H4 (cell line): ENCODE measurements at regions not wholly inside any gene's neighbourhood (a gene's known extent, or its start where the extent isn't known, plus 50 kb on each side); places are given as distances from the start of the nearest gene placed in this dataset.
A peak's percentile ranks its signal among the peaks of the same experiment; 100 is the strongest.

ENCODE experiments used
- DNase-seq: peaks from one replicate; pipeline ENCODE4 v3.0.0-alpha.2; 2015; ENCODE audit warnings: low spot score

DNA sequence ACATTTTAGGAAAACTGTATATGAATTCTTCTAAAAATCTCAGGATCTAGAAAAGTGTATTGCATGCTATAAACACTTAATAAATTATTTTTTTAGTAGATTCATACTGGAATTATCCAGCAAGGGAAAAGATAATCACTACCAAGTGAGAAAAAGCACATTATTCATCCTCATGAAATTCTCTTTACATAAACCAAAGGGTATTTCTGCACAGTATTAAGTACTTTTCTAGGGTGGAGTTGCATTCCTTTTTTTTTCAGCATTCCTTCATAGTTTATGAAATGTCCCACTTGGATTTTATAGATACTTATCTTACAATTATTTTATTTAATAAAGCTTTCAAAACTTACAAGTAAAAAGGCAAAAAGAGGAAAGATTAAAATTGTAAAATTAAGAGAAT, 403.3 kb downstream of the HGF start:
- DNase-seq: no peak

DNA sequence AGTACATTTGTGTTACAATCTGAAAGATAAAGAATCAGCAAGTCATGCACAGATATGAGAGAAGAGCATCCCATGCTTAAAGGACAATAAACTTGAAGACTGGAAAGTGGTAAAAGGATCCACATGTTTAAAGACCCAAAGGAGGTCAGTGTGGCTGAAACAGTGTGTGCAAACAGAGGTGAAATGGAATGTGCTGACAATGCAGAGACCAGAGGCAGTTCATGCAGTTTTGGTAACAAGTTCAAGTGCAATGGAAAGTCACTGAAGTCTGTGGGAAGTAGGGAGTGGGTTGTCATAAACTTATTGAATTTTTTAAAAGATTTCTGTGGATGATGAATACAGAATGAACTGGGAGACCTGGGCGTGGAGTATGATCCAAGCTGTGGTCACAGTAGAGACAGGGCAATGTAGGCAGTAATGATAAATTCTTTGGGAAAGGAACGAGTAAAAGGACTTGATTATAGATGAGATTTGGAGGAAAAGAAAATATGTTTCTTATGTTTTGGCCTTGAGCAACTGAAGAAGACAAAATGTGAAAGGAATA, 408.0 kb downstream of the HGF start:
- DNase-seq: no peak

DNA sequence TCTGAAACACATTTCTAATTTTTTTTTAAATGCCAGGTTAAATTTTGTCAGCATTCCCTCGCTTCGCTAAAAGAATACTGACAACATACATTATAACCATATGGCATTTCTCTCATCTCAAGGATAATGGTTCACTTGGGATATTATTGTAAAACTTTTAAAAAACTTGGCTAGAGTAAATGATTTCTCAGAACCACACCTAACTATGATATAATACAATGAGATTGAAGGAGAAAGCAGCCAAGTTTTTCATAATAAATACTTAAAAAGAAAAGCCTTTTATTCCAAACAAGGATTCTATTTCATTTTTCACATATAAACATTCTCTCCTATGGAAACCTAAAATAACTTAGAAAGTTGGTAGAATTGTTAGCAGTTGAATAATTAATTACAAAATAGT, 413.9 kb downstream of the HGF start:
- DNase-seq: no peak

DNA sequence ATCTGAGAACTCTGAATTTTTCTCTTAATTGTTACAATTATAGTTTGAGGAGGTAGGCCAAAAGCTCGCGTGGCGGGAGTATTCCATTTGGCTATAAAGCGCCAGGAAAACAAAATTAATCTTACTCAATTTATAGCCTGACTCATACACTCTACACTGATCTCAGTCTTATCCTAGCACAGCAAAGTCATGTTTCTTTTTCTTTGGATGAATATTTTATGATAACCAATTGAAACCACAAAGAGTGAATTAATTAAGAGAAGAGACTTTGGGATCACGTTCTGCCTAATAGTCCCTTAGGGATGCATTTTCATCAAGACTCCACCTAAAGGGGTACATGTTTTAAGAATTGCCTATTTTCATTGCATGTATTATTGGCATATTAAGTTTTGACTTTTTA, 420.8 kb downstream of the HGF start:
- no peak for DNase-seq

DNA sequence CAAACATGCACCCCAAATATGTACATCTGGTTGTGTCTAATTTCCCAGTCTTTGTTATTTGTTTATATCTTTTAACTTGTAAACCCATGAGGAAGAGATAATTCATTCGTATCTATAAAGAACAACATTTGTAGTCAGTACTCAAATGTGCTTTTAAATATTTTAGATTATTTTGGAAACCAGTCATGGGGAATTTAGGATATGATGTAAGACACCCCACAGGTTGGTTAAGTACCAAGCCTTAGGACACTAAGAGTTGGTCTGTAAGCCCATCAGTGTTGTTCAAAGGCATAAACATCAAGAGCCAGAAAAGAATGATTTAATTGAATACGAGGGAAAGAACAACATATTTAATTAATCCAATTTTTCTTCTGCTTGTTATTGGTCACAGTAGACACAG, 421.1 kb upstream of the SEMA3C start:
- DNase-seq: no peak

DNA sequence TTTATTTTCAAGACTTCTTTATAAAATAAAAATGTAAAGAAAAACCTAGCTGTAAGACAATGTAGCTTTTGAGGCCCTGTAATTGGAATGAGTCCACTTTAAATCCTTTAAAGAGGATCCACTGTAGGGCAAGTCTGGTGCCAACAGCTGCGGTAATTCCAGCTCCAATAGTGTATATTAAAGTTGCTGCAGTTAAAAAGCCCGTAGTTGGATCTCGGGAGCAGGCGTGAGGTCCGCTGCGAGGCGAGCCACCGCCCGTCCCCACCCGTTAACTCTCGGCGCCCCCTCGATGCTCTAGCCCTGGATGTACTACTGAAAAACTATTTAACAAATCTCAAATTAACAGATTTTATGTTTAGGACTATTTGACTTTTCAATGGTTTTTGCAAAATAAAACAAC, 414.7 kb upstream of the SEMA3C start:
- DNase-seq: no peak

DNA sequence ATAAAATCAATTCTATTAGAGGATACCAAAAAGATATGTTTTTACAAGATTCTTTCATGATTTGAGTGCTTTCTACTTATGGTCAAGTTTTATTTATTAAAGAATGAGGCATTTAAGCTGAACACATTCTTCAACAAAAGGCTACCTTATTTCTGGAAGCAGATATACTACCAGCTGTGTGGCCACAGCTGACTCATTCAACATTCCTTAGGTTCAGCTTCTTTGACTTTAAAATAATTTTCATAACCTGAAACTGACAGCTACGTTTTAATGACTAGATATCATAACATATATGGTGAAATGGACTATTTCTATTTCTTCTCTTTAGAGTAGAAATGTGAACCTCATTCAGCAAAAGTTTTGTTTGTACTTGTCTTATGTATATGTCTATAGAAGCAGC, 414.2 kb upstream of the SEMA3C start:
- DNase-seq: no peak

DNA sequence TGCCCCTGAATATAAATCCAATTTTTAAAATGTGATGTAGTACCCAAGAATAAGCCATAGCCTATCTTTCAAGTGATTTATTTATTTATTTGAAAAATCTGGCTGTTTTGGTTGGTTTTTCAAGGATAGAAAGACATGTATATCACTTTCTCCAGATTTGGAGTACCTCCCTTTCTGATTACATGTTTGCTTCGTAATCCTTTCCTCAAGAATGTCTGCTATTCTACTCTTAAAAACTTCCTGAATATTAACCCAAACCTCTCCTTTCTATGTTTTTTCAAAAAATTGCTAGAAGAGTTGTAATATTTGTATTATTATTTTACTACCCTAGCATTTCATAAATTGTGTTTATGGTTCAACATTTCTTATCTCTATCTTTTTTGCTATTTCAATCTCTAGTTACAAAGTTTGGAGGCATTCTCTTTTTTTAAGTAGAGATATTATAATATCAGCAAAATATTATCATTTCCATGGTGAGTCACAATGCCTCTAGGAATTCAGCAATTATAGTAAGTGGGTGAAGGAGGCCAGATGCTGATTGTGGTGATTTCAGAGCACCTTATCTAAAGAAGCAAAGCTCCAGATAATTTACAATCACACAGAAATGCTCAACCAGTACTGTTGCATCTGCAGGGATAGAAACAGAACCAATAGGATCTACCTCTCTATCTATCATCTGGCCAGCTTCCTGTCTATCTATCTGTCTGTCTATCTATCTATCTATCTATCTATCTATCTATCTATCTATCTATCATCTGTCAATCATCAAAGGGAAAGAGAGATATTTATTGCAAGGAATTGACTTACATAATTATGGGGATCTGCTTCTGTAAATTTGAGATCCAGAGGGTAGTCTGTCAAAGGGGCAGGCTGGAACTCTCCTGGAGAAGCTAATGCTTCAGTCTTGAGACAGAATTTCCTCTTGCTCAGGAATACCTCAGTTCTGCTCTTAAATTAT, 412.5 kb upstream of the SEMA3C start:
- DNase-seq: no peak

DNA sequence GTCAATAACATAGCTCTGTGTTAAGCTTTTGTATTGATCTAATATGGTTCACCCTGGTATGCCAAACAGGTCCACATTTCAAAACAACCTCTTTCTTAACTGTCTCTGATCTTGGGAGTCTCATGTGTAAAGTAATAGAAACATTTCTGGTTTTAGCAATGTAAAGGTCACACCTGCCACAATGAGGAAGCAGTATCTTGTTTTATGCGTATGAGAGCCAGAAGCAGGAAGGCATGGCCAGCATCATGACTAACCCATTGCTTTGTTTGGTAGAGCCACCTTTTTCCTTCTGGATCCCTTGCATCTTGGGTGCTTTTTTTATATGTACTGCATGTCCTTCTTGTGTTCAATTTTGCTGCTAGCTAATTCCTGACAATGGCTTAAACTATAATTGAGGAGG, 411.3 kb upstream of the SEMA3C start:
- DNase-seq: no peak

DNA sequence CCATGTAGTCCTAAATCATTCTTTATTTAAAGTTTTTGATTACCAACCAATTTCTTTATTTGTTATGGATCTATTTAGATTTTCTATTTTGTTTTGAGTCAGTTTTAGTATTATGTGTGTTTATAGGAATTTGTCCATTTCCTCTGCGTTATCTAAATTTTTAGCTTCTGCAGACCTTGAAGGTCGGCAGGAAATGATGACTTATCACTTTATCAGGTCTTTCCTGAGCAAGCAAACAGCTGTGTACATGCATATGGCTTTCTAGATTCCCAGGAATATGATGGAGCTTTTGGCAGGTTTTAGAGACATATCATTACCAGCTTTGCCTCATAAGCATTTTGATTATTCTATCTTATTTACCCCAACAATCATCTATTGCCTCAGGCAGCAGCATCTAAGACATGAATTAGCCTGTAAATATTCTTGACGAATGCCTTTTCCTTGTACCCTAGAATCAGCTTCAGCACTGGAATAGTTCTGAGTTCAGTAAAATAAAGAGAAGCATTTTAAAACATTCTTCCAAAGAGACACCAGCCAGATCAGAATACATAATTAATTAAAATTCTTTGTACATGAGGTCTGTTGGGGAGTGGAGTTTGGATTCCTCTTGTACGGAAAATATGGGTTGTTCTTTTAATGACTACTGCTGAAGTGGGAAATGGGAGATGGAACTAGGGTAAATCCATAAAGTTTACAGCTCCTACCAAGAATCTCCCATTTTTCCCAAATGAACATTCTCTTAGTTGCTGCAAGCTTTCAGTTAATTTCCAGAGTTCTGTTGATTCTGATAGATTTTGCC, 408.8 kb upstream of the SEMA3C start:
- DNase-seq: no peak

DNA sequence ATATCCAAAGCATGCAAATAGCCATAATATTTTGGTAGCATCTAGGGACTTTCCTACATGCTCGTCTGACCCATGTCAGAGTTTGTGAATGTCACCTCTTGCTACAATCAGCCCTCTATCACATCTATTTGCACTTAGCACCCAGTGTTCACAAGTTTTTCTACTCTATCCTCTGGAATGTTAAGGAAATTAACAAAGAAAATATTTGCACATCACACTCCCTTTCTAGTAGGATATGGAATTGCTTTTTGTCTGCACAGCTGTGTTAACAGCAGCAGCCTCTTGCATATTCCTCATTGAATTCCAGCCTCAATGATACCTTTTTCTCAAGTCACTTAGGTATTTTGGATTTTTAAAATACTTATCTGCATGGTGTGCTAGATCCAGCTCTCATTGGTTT, 403.1 kb upstream of the SEMA3C start:
- no peak for DNase-seq

DNA sequence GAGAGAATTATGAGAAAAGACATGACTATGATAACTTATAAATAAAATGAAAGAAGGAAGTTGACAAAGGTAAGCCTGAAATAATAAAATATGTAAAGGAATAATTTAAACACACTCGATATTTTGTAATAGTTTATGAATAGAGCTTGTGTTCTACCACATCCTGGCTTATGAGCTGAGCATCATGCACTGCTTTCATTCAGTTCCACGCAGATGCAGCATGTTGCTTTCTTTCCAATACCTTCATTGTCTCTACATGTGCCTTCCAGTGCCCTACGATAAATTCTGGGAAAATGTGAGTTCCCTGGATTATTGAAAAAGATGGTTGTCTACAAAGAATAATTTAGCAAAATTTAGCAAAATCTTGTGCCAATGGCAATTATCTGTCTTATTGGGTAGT, 398.9 kb upstream of the SEMA3C start:
- no peak for DNase-seq

DNA sequence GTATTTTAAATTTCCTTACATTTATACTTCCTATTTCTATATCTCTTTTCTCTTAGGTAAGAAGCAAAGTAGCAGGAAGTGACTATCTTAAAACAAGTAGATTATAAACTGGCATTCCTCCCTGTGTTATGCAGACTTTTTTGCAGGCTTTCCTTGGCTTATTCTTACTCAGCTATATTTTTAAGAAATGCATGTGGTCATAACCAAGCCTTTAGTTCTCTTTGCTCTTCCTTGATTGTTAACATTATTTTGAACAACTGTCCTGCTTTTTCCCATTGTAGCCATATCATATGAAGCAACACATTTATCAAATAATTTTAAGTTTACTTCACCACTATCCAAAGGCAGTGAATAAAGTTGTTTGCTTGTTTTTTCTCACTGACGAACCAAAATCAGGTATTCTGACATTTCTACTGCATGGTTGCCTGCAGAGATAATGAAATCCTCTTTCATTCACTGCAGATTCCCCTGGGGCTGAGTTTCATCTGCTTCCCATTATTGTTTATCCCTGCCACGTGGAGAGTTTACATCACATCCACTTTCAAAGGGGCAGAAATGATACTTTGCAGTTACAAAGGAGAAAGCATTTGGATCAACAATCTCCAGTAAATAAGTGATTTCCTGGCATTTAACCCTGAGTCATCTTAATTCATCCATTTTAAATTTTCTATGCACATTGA, 389.9 kb upstream of the SEMA3C start:
- DNase-seq: peak; percentile 26

DNA sequence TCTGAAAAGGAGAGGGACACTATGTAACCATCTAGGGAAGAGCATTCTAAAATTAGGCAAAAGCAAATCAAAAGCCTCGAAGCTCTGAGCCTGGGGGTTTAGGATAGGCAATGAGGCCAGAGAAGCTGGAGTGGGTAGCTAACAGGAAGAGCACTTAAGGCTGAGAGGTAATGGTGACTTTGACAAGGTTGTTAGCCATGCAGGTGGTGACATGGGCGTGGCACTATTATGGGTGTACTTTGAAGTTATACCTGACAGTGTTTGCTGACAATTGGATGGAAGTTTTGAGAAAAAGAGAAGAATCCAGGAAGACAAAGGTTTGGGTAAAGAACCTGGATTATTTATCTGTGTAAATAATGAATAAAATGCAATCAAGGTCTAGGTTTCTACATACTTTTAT, 383.0 kb upstream of the SEMA3C start:
- DNase-seq: no peak

DNA sequence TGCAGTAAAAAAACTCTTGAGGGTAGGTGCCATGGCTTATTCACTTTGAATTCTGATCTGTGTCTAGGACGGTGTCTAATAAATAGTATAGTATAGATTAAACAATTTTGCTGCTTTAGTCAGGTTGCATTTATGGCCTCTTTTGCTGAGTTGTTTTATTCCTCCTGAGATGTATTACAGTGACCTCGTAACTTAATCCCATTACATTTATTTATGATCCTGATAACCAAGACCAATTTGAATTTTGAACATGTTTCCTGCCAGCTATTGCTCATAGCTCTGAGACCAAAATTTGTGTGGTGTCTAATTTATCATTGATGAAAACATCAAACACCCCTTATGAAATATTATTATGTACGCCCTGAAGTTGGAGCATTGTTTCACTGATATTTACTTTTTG, 381.9 kb upstream of the SEMA3C start:
- no peak for DNase-seq

DNA sequence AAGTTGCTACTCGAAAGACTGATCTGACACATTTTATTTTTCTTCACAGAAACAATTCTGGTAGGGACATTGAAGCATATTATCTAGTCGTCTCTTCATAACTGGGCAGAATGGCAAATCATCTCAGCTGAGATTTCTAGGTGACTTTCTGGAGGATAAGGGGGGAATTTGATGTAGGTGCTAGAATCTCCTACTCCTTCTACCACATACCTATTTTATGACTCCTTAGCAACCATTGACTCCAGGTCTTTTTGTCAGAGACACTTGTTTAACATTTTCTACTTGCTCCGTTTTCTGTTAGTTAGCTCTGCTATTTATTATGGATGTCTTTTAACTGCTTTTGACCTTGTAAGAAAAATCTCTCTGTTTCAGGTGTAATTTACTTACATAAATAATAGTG, 380.9 kb upstream of the SEMA3C start:
- DNase-seq: no peak

DNA sequence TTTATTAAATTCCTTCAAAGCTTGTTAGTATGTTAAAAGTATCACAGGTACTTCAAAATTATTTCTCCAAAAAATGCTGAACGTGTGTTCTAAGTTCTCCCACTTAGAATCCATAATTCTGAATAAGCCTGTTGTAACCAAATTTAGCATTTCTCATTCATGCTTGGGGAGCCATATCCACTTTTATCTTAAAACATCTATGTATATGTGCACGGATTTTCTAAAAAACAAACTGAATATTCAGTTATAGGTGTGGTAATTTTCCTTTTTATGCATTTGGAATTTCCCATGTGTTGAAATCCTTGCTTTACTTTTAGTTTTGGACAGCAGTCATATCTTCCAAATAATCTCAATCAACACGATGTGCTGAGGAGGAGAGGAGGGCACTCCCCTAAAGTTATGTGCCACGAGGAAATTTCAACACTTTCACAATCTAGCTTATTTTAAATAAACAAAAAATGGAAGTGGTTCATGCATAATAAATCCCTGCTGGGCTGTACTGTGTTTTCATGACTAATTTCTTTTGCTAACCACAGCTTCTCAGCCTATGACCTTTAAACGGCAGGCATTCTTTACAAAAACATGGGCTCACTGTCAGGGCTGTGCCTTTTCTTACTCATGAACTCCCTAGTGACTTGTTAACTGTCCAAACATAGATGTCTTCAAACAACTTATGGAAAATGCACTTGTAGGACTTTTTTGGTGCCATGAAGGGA, 380.3 kb upstream of the SEMA3C start:
- DNase-seq: peak; percentile 94

DNA sequence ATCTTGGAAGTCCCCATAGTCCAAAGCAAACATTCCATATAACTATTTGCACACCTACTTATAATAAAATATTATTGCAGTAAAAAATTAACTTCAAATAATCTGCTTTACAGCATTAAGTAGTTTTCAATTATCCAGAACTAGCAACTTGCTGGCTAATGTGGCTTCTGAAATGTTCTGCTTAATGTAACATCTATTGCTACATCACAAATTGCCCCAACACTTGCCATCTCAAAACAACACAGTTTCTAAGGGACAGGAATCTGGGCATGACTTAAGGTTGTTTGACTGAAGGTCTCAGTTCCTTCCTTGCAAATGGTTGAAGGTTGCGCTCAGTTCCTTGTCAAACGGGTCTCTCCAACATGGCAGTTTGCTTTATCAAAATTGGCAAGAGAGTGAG, 378.5 kb upstream of the SEMA3C start:
- DNase-seq: no peak

DNA sequence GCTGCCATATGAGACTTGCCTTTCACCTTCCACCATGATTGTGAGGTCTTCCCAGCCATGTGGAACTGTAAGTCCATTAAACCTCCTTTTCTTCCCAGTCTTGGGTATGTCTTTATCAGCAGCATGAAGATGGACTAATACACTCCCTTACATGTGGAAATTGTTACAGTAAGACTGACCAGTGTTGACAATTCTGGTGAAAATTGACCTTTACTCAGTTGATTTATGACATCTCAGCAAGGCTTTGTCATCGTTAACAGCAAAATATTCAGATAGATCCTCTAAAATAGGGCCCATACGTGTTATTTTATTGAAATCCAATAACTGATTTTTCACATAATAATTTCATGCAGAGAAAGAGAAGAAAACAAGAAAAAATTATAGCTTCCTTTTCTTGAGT, 377.9 kb upstream of the SEMA3C start:
- no peak for DNase-seq

DNA sequence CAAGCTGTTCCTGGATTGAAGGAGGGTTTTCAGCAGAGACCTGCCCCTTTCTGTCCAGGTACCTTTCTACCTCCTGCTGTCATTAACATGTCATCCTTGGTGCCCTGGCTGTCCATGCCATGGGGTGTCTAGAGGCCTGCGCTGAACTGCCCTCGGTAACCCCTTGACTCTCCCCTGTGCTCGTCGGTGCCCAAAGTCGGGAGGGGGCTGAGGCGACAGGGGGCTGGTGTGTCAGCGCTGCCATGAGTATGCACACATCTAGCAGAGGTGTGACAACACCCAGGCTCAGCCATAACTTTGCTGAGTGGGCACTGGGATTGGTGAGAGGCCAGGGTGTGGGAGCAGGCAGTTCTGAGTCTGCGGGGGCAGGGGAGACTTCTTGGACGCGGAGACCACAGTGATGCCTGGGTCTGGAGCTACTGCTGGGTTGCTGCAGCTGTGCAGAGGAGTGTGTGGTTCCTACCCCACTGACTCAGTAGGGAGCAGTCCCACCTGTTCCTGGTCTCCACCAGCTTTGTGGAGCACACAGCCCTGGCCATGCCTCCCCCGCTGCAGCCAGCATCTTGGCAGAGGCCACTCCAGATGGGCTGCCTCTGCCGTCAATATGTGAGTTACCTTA, 376.2 kb upstream of the SEMA3C start:
- no peak for DNase-seq

DNA sequence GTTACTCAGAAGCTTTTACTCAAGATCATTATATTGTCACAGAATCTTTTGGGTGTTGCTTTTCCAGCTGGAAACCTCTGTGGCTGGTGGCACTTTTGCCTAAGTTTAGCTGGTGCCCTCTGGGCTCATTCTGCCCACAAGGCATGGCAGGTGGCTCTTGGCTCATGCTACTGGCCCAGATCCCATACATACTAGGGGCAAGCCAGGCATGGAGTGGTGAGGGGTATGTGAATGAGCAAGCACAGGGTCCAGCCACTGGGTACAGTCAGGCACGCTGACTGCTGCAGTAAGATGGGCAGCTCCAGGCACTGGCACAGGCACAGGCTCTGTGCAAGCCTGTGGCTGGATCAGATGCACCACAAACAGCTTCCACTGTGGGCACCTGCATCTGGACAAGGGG, 375.0 kb upstream of the SEMA3C start:
- DNase-seq: no peak
